ENCODE measurements at regions not wholly inside any gene's neighbourhood (a gene's known extent, or its start where the extent isn't known, plus 50 kb on each side); places are given as distances from the start of the nearest gene placed in this dataset.

DNA sequence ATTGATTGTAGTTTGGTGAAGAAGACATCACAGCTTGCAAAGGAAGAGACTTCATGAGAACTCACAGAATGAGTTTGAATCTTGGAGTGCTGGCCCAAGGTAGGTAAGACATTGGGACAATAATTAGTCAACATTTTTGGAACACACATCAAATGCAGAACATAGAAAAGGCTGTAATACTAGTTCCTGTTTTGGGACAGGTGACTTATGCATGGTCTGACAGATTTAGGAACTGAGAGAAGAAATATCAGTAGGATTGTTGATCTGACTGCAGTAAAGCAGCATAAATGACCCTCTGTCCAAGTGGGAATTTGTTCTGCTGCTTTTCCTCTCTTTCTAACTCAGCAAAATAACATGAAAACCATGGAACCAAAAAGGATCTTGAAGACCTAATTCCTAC is 102.3 kb upstream of the MAP3K7 start:
- Histone ChIP-seq H3K36me3 (no peaks in the 10 kb centered on the region), H3K9me3 (no peaks in the 10 kb centered on the region), H3K27me3 (replicated peaks; ENCODE audit: insufficient read depth) (no peaks in the 10 kb centered on the region), H3K27ac (no peak overlapping the region), H3K4me1 (ENCODE audit: control insufficient read depth in 1 of 2, low read depth in 2 of 2) (no peaks in the 10 kb centered on the region), H3K4me3 (no peak overlapping the region)
- TF ChIP-seq, protein P1, sequence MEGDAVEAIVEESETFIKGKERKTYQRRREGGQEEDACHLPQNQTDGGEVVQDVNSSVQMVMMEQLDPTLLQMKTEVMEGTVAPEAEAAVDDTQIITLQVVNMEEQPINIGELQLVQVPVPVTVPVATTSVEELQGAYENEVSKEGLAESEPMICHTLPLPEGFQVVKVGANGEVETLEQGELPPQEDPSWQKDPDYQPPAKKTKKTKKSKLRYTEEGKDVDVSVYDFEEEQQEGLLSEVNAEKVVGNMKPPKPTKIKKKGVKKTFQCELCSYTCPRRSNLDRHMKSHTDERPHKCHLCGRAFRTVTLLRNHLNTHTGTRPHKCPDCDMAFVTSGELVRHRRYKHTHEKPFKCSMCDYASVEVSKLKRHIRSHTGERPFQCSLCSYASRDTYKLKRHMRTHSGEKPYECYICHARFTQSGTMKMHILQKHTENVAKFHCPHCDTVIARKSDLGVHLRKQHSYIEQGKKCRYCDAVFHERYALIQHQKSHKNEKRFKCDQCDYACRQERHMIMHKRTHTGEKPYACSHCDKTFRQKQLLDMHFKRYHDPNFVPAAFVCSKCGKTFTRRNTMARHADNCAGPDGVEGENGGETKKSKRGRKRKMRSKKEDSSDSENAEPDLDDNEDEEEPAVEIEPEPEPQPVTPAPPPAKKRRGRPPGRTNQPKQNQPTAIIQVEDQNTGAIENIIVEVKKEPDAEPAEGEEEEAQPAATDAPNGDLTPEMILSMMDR (IDR thresholded peaks at IDR 0.05): no peak
- ATAC-seq (ENCODE audit: insufficient number of reproducible peaks, low FRiP score, low read depth) (no peak), DNase-seq (ENCODE audit: low spot score) (no peak)

DNA sequence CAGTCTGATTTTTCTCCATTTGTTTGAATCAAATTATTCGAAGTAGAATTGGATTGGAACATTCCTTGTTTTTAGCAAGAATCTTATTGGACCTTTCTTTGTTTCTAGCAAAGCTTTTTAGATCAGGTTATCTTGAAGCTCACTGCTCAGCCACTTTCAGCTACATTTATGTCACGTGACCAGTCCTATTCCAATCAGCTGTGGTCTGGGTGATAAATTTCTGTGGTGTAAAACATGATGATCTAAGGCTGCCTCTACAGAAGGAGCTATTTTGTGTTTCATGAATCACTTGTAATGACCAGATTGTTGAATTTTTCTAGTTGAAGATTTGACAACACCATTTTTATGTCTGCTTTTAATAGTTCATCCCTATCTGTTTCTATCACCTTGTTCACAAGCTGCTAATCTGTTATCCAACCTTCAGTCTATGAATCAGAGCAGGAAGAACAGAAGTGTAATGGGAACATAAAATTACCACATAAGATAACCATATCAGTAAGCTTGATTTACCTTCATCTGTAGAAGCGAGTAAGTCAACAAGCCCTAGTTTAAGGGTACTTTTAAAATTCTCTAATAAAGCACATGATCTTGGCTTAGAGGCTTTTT is 101.0 kb upstream of the MAP3K7 start:
- Histone ChIP-seq H3K9me3 (no peaks in the 10 kb centered on the region), H3K27ac (no peak overlapping the region), H3K4me1 (ENCODE audit: control insufficient read depth in 1 of 2, low read depth in 2 of 2) (no peaks in the 10 kb centered on the region), H3K36me3 (no peaks in the 10 kb centered on the region), H3K27me3 (replicated peaks; ENCODE audit: insufficient read depth) (no peaks in the 10 kb centered on the region), H3K4me3 (no peak overlapping the region)
- no peak for ATAC-seq (ENCODE audit: insufficient number of reproducible peaks, low FRiP score, low read depth)
- TF ChIP-seq, protein P1 (IDR thresholded peaks at IDR 0.05): no peak
- DNase-seq (ENCODE audit: low spot score): no peak

DNA sequence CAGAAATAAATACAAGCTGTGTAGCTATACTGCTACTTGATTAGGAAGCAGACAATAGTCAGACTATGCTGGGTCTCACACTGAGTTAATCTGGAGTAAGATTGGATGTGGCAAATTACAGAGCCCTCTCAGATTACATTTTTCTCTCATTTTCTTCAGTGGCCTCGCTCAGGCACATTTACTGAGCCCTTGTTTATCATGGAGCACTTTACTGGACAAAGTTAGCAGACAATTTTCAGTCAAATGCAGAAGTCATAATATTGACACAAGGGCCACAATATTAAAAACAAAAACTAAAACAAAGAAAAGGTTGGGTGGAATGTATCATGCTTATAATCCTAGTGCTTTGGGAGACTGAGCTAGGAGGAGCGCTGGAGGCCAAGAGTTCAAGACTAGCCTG is 95.0 kb upstream of the MAP3K7 start:
- TF ChIP-seq, protein P1 (IDR thresholded peaks at IDR 0.05): no peak
- H3K4me1 ChIP-seq (ENCODE audit: control insufficient read depth in 1 of 2, low read depth in 2 of 2): no peaks in the 10 kb centered on the region
- H3K9me3 ChIP-seq: no peaks in the 10 kb centered on the region
- no peaks in the 10 kb centered on the region for H3K27me3 ChIP-seq (replicated peaks; ENCODE audit: insufficient read depth)
- no peaks in the 10 kb centered on the region for H3K36me3 ChIP-seq
- no peak overlapping the region for H3K27ac ChIP-seq
- no peak overlapping the region for H3K4me3 ChIP-seq
- DNase-seq (ENCODE audit: low spot score): no peak
- ATAC-seq (ENCODE audit: insufficient number of reproducible peaks, low FRiP score, low read depth): no peak

DNA sequence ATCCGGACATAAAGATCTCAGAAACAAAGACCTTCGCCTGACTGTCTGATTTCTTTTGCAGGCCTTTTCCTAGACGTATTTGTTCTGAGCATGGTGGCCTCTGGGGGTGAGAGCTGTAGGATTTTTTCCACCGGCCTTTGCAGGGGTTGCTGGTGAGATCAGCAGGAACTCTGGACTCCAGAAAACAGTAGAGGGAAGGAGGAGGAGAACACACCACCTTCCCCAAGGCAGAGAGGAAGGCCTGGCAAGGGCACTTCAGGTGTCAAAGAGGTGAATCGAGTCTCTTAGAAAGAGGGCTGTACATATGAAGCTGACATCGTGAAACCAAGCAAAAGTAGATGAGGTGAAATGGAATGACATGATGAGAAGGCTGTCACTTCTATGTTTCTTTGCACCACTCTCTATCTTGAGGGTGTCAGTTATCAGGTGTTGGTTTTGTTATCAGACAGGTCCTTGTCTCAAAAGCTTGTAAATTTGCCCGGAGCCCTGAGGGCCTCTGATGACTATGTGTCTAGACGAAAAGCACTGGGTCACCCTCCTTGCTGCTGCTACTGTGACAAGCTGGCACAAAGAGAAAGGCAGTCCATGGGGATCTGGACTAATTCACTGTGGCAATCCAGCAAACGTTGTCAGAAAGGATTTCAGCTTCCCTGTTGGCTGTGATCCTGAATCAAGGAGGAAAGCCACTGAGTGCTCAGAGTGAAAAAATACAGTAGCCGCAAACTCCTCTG is 91.3 kb upstream of the MAP3K7 start:
- Histone ChIP-seq H3K9me3 (no peaks in the 10 kb centered on the region), H3K27me3 (replicated peaks; ENCODE audit: insufficient read depth) (no peaks in the 10 kb centered on the region), H3K4me1 (ENCODE audit: control insufficient read depth in 1 of 2, low read depth in 2 of 2) (no peaks in the 10 kb centered on the region), H3K27ac (no peak overlapping the region), H3K36me3 (no peaks in the 10 kb centered on the region), H3K4me3 (no peak overlapping the region)
- ATAC-seq (ENCODE audit: insufficient number of reproducible peaks, low FRiP score, low read depth) (no peak), DNase-seq (ENCODE audit: low spot score) (no peak)
- TF ChIP-seq, protein P1 (IDR thresholded peaks at IDR 0.05): no peak

DNA sequence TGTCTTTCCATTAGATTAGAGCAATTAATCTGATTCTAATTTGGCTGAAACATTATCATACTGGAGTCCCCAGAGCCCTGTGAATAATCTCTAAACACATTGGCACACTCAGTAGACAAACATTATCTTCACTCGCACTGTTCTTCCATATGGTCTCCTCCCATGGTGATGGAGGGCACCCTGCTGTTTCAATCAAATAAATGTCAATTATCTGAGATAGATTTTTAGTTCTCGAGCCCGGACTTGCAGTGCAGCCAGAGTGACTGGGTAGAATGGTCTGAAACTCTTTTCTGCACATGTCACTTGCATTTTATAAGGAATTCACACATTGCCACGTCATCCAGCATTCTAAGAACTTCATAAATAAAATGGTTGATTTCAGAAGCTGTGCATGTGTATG is 90.6 kb upstream of the MAP3K7 start:
- Histone ChIP-seq H3K27me3 (replicated peaks; ENCODE audit: insufficient read depth) (no peaks in the 10 kb centered on the region), H3K9me3 (no peaks in the 10 kb centered on the region), H3K4me3 (no peak overlapping the region), H3K27ac (no peak overlapping the region), H3K4me1 (ENCODE audit: control insufficient read depth in 1 of 2, low read depth in 2 of 2) (no peaks in the 10 kb centered on the region), H3K36me3 (no peaks in the 10 kb centered on the region)
- TF ChIP-seq, protein P1 (IDR thresholded peaks at IDR 0.05): no peak
- no peak for ATAC-seq (ENCODE audit: insufficient number of reproducible peaks, low FRiP score, low read depth)
- no peak for DNase-seq (ENCODE audit: low spot score)

Data from thoracic aorta (tissue), 2 donors.